ENCODE measurements at regions not wholly inside any gene's neighbourhood (a gene's known extent, or its start where the extent isn't known, plus 50 kb on each side); places are given as distances from the start of the nearest gene placed in this dataset.

- Histone ChIP-seq H3K4me3 (ENCODE audit: control insufficient read depth in 2 of 3, extremely low read depth in 1 of 3, insufficient read depth in 2 of 3, low read depth in 1 of 3, low read length in 3 of 3) (no peak overlapping the region), H3K9ac (ENCODE audit: control insufficient read depth, extremely low read depth, insufficient read depth, low read length) (no peak overlapping the region), H3K9me1 (ENCODE audit: control insufficient read depth, extremely low read depth, insufficient read depth, low read length) (no peaks in the 10 kb centered on the region), H3K9me3 (ENCODE audit: control insufficient read depth, low read depth, low read length) (no peaks in the 10 kb centered on the region), H3K4me2 (ENCODE audit: control insufficient read depth, extremely low read depth, insufficient read depth, low read depth, low read length) (no peak overlapping the region), H3K79me2 (ENCODE audit: control insufficient read depth, insufficient read depth, low read length) (no peaks in the 10 kb centered on the region), H3K27ac (ENCODE audit: control insufficient read depth, insufficient read depth, low read length) (no peak overlapping the region), H3K4me1 (ENCODE audit: control insufficient read depth, extremely low read depth, insufficient read depth, low read length) (no peaks in the 10 kb centered on the region), H4K20me1 (ENCODE audit: control insufficient read depth, extremely low read depth, insufficient read depth, low read length) (no peaks in the 10 kb centered on the region), H2AFZ (ENCODE audit: control insufficient read depth, low read length) (no peak overlapping the region), H3K27me3 (ENCODE audit: control insufficient read depth, extremely low read depth, insufficient read depth, low read length) (no peaks in the 10 kb centered on the region), H3K36me3 (ENCODE audit: control insufficient read depth in 2 of 2, extremely low read depth in 1 of 2, insufficient read depth in 2 of 2, low read length in 2 of 2) (no peaks in the 10 kb centered on the region)
- dilution Hi-C loops (cut with MboI; ENCODE audit: extremely low pct_ligation_motif_present, low sequenced_read_pairs), result no loop called here
- DNase-seq (ENCODE audit: low read depth, low spot score) (no peak), FAIRE-seq (no peak)
- TF ChIP-seq CTCF (optimal IDR thresholded peaks at IDR 0.05 in 1 of 3, IDR thresholded peaks at IDR 0.05 in 1 of 3, conservative IDR thresholded peaks at IDR 0.05 in 1 of 3; ENCODE audit: extremely low read depth in 1 of 3, insufficient read depth in 2 of 3, low read length in 3 of 3) (no peak), EZH2 (IDR thresholded peaks at IDR 0.05; ENCODE audit: low read length) (no peak)
Measured at GRCh38 chr12:104833756-104834155, 124.3 kb downstream of the SLC41A2 start.

- H2AFZ ChIP-seq (ENCODE audit: control insufficient read depth, low read length), result no peak overlapping the region
- H3K4me1 ChIP-seq (ENCODE audit: control insufficient read depth, extremely low read depth, insufficient read depth, low read length), result no peaks in the 10 kb centered on the region
- H3K27me3 ChIP-seq (ENCODE audit: control insufficient read depth, extremely low read depth, insufficient read depth, low read length), result no peaks in the 10 kb centered on the region
- H3K4me2 ChIP-seq (ENCODE audit: control insufficient read depth, extremely low read depth, insufficient read depth, low read depth, low read length), result no peak overlapping the region
- TF ChIP-seq EZH2 (IDR thresholded peaks at IDR 0.05; ENCODE audit: low read length) (no peak), CTCF (optimal IDR thresholded peaks at IDR 0.05 in 1 of 3, IDR thresholded peaks at IDR 0.05 in 1 of 3, conservative IDR thresholded peaks at IDR 0.05 in 1 of 3; ENCODE audit: extremely low read depth in 1 of 3, insufficient read depth in 2 of 3, low read length in 3 of 3) (no peak)
- no peak for FAIRE-seq
- no peak overlapping the region for H3K27ac ChIP-seq (ENCODE audit: control insufficient read depth, insufficient read depth, low read length)
- peaks cover 9% of the 10 kb centered on the region for H3K9me3 ChIP-seq (ENCODE audit: control insufficient read depth, low read depth, low read length)
- no peaks in the 10 kb centered on the region for H3K79me2 ChIP-seq (ENCODE audit: control insufficient read depth, insufficient read depth, low read length)
- H4K20me1 ChIP-seq (ENCODE audit: control insufficient read depth, extremely low read depth, insufficient read depth, low read length), result no peaks in the 10 kb centered on the region
- no peaks in the 10 kb centered on the region for H3K9me1 ChIP-seq (ENCODE audit: control insufficient read depth, extremely low read depth, insufficient read depth, low read length)
- H3K4me3 ChIP-seq (ENCODE audit: control insufficient read depth in 2 of 3, extremely low read depth in 1 of 3, insufficient read depth in 2 of 3, low read depth in 1 of 3, low read length in 3 of 3), result no peak overlapping the region
- no peaks in the 10 kb centered on the region for H3K36me3 ChIP-seq (ENCODE audit: control insufficient read depth in 2 of 2, extremely low read depth in 1 of 2, insufficient read depth in 2 of 2, low read length in 2 of 2)
- H3K9ac ChIP-seq (ENCODE audit: control insufficient read depth, extremely low read depth, insufficient read depth, low read length), result no peak overlapping the region
- dilution Hi-C loops (cut with MboI; ENCODE audit: extremely low pct_ligation_motif_present, low sequenced_read_pairs), result no loop called here
- DNase-seq (ENCODE audit: low read depth, low spot score), result no peak
Measured at GRCh38 chr12:104828015-104828414, 130.1 kb downstream of the SLC41A2 start.

Data from keratinocyte (primary cell).